OCI-LY1 (cell line): ENCODE measurements at regions not wholly inside any gene's neighbourhood (a gene's known extent, or its start where the extent isn't known, plus 50 kb on each side); places are given as distances from the start of the nearest gene placed in this dataset.

Experiments used
- H2AFZ ChIP-seq: fragments of 200-600 bp; sonication (generic), shearing (Covaris generic); 2 replicates; pipeline ENCODE4 v1.6.0; 2014; ENCODE audit warnings: antibody characterized with exemption, mild to moderate bottlenecking, low read length
- H3F3A ChIP-seq: fragments of 200-600 bp; sonication (generic), shearing (Covaris generic); 2 replicates; pipeline ENCODE4 v1.6.0; 2014; ENCODE audit warnings: mild to moderate bottlenecking, antibody characterized with exemption, low read length, moderate library complexity; ENCODE audit not compliant: insufficient read depth
- H3K27ac ChIP-seq: fragments of 200-600 bp; sonication (generic); 2 replicates; pipeline ENCODE4 v1.5.1; 2014; ENCODE audit warnings: low read length, mixed run types, mild to moderate bottlenecking, low read depth; ENCODE audit not compliant: poor library complexity, severe bottlenecking
- H3K27me3 ChIP-seq: fragments of 200-600 bp; sonication (generic); 2 replicates; pipeline ENCODE4 v1.6.0; 2014; ENCODE audit warnings: antibody characterized with exemption, mild to moderate bottlenecking, low read length, moderate library complexity; ENCODE audit not compliant: insufficient read depth
- H3K36me3 ChIP-seq: fragments of 200-600 bp; sonication (generic); 2 replicates; pipeline ENCODE4 v1.6.1; 2014; ENCODE audit warnings: mild to moderate bottlenecking, antibody characterized with exemption, low read length, moderate library complexity, mixed read lengths; ENCODE audit not compliant: insufficient read depth
- H3K4me1 ChIP-seq: fragments of 200-600 bp; sonication (generic); 2 replicates; pipeline ENCODE4 v1.5.1; 2014; ENCODE audit warnings: mild to moderate bottlenecking, low read length, moderate library complexity; ENCODE audit not compliant: insufficient read depth, severe bottlenecking
- H3K4me2 ChIP-seq: fragments of 200-600 bp; sonication (generic), shearing (Covaris generic); 2 replicates; pipeline ENCODE4 v1.6.1; 2014; ENCODE audit warnings: low read length
- H3K4me3 ChIP-seq: fragments of 200-600 bp; sonication (generic); 2 replicates; pipeline ENCODE4 v1.5.1; 2014; ENCODE audit warnings: low read length, low read depth, mild to moderate bottlenecking, mixed read lengths; ENCODE audit not compliant: poor library complexity, severe bottlenecking
- H3K79me2 ChIP-seq: fragments of 200-600 bp; shearing (Covaris generic); 2 replicates; pipeline ENCODE4 v1.6.1; 2016; ENCODE audit warnings: mixed run types, low read length, mixed read lengths; ENCODE audit not compliant: insufficient read depth
- H3K9ac ChIP-seq: fragments of 200-600 bp; sonication (generic), shearing (Covaris generic); 2 replicates; pipeline ENCODE4 v1.6.1; 2014; ENCODE audit warnings: mild to moderate bottlenecking, low read length, mixed read lengths
- H3K9me2 ChIP-seq: fragments of 200-600 bp; sonication (generic), shearing (Covaris generic); 2 replicates; pipeline ENCODE4 v1.6.1; 2014; ENCODE audit warnings: low read depth, mild to moderate bottlenecking, low read length, mixed read lengths
- H3K9me3 ChIP-seq: fragments of 200-600 bp; shearing (Covaris generic); 2 replicates; pipeline ENCODE4 v1.6.1; 2014; ENCODE audit warnings: low read length, mixed read lengths
- H4K20me1 ChIP-seq: fragments of 200-600 bp; sonication (generic), shearing (Covaris generic); 2 replicates; pipeline ENCODE4 v1.6.0; 2016; ENCODE audit warnings: mild to moderate bottlenecking, low read length; ENCODE audit not compliant: insufficient read depth
- CTCF ChIP-seq: fragments of 200-600 bp; sonication (generic), shearing (Covaris generic); IDR thresholded peaks from 2 replicates; pipeline ENCODE4 v1.5.1; 2017; ENCODE audit warnings: mild to moderate bottlenecking, antibody characterized with exemption, low read length, moderate library complexity, mixed read lengths
- EZH2 ChIP-seq: fragments of 200-600 bp; sonication (generic), shearing (Covaris generic); IDR thresholded peaks from 2 replicates; pipeline ENCODE4 v1.8.0; 2017; ENCODE audit warnings: borderline replicate concordance, mixed run types, mild to moderate bottlenecking, antibody characterized with exemption, low read length, moderate library complexity, mixed read lengths

- H3K27me3 ChIP-seq: no peaks in the 10 kb centered on the region
- H3K36me3 ChIP-seq: no peaks in the 10 kb centered on the region
- no peak overlapping the region for H3K27ac ChIP-seq
- H3K9me3 ChIP-seq: no peaks in the 10 kb centered on the region
- H3K4me2 ChIP-seq: no peak overlapping the region
- H3K9me2 ChIP-seq: no peaks in the 10 kb centered on the region
- TF ChIP-seq EZH2 (no peak), CTCF (no peak)
- no peaks in the 10 kb centered on the region for H3F3A ChIP-seq
- no peaks in the 10 kb centered on the region for H3K79me2 ChIP-seq
- no peak overlapping the region for H3K9ac ChIP-seq
- H2AFZ ChIP-seq: no peak overlapping the region
- H4K20me1 ChIP-seq: no peaks in the 10 kb centered on the region
- no peaks in the 10 kb centered on the region for H3K4me1 ChIP-seq
- no peak overlapping the region for H3K4me3 ChIP-seq
Observed at GRCh38 chr5:3326841-3327232, 268.8 kb upstream of the IRX1 start.

- Histone ChIP-seq H3K9me2 (no peaks in the 10 kb centered on the region), H2AFZ (no peak overlapping the region), H3K9ac (no peak overlapping the region), H3K4me2 (no peak overlapping the region), H3K27ac (no peak overlapping the region), H3K4me3 (no peak overlapping the region), H3K79me2 (no peaks in the 10 kb centered on the region), H3K36me3 (no peaks in the 10 kb centered on the region), H3K9me3 (no peaks in the 10 kb centered on the region), H3K4me1 (no peaks in the 10 kb centered on the region), H3K27me3 (no peaks in the 10 kb centered on the region), H3F3A (no peaks in the 10 kb centered on the region), H4K20me1 (no peaks in the 10 kb centered on the region)
- TF ChIP-seq CTCF (no peak), EZH2 (no peak)
Observed at GRCh38 chr5:3325972-3326840, 269.4 kb upstream of the IRX1 start.

GRCh38 chr5:3325201-3325971 lies 270.2 kb upstream of the IRX1 start:
- no peaks in the 10 kb centered on the region for H3K27me3 ChIP-seq
- H3K9me2 ChIP-seq: no peaks in the 10 kb centered on the region
- TF ChIP-seq CTCF (no peak), EZH2 (no peak)
- H3K9me3 ChIP-seq: no peaks in the 10 kb centered on the region
- no peaks in the 10 kb centered on the region for H4K20me1 ChIP-seq
- H3K4me3 ChIP-seq: no peak overlapping the region
- H3K9ac ChIP-seq: no peak overlapping the region
- H3K79me2 ChIP-seq: no peaks in the 10 kb centered on the region
- no peaks in the 10 kb centered on the region for H3K4me1 ChIP-seq
- H3K4me2 ChIP-seq: no peak overlapping the region
- H3F3A ChIP-seq: no peaks in the 10 kb centered on the region
- no peak overlapping the region for H2AFZ ChIP-seq
- H3K27ac ChIP-seq: no peak overlapping the region
- H3K36me3 ChIP-seq: no peaks in the 10 kb centered on the region
